Activated naive CD4-positive, alpha-beta T cell treated with anti-CD3 and anti-CD28 coated beads, Interleukin-2, amount 50 U/mL, for 72 hours (primary cell): ENCODE measurements at regions not wholly inside any gene's neighbourhood (a gene's known extent, or its start where the extent isn't known, plus 50 kb on each side); places are given as distances from the start of the nearest gene placed in this dataset.
"Not testable (repeated sequence)": the region's sequence is repeated elsewhere in the genome, so short reads cannot be mapped to it uniquely, and the experiment has no call there.

Source experiments
- ATAC-seq, 2 donors: fragments of 150-1000 bp; cut with Tn5 transposase; 2 replicates each; pipeline ENCODE4 v1.10.0; 2021; ENCODE audit warnings: mild to moderate bottlenecking in 2 of 2, moderate library complexity in 2 of 2
- DNase-seq, 2 donors: peaks; one replicate each; pipeline ENCODE4 v3.0.0; 2021 to 2022; ENCODE audit warnings: low spot score in 2 of 2
- H3K27ac Mint-ChIP-seq, 2 donors: one replicate each; pipeline ENCODE4 v1.8.0; 2022; ENCODE audit warnings: mild to moderate bottlenecking in 2 of 2, mixed read lengths in 2 of 2
- H3K36me3 Mint-ChIP-seq, 2 donors: one replicate each; pipeline ENCODE4 v1.8.0; 2022; ENCODE audit warnings: mixed read lengths in 2 of 2
- H3K9me3 Mint-ChIP-seq, 2 donors: one replicate each; pipeline ENCODE4 v1.8.0; 2022; ENCODE audit warnings: mixed read lengths in 2 of 2

- peaks cover 0 to 15% of the 10 kb centered on the region in 2 donors for H3K9me3 Mint-ChIP-seq
- H3K36me3 Mint-ChIP-seq, result peaks cover 0 to 14% of the 10 kb centered on the region in 2 donors
- not testable (repeated sequence) for H3K27ac Mint-ChIP-seq, DNase-seq, ATAC-seq
Measured at GRCh38 chr3:112696244-112696643, 55.3 kb upstream of the CCDC80 start.

GRCh38 chr3:112695377-112696108 lies 54.6 kb upstream of the CCDC80 start:
- Mint-ChIP-seq H3K36me3 (peaks cover 0 to 14% of the 10 kb centered on the region in 2 donors), H3K9me3 (peaks cover 0 to 15% of the 10 kb centered on the region in 2 donors)
- not testable (repeated sequence) for ATAC-seq, DNase-seq, H3K27ac Mint-ChIP-seq

- peaks cover 0 to 15% of the 10 kb centered on the region in 2 donors for H3K9me3 Mint-ChIP-seq
- ATAC-seq, H3K27ac Mint-ChIP-seq, DNase-seq: not testable (repeated sequence)
- H3K36me3 Mint-ChIP-seq, result peaks cover 0 to 14% of the 10 kb centered on the region in 2 donors
Measured at GRCh38 chr3:112694906-112695305, 54.0 kb upstream of the CCDC80 start.

DNA sequence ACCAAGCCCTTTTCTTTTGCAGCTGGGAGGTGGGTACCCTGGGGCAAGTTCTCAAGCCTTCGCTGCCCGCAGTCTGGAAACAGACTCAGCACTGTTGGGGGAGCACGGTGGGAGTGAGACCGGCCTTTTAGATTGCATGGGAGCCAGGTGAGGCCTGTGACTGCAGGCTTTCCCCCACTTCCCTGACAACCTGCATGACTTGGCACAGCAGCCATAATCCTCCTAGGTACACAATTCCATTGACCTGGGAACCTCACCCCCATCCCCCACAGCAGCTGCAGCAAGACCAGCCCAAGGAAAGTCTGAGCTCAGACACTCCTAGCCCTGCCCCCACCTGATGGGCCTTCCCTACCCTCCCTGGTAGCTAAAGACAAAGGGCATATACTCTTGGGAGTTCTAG lies 52.2 kb upstream of the CCDC80 start:
- H3K9me3 Mint-ChIP-seq, result peaks cover 0 to 11% of the 10 kb centered on the region in 2 donors
- ATAC-seq, result no peak
- H3K27ac Mint-ChIP-seq, result no peak overlapping the region
- DNase-seq, result no peak
- peaks cover 0 to 14% of the 10 kb centered on the region in 2 donors for H3K36me3 Mint-ChIP-seq
